Sciatic nerve (tissue), 2 donors: ENCODE measurements at regions not wholly inside any gene's neighbourhood (a gene's known extent, or its start where the extent isn't known, plus 50 kb on each side); places are given as distances from the start of the nearest gene placed in this dataset. TPM values are rescaled to one million over a fixed set of nuclear protein-coding genes. Genes with fewer than 3 reads are reported as not detected.

Experiments used
- ATAC-seq: fragments of 200-7000 bp; cut with Tn5 transposase; one replicate; pipeline ENCODE4 v1.9.1; 2020; ENCODE audit warnings: mild to moderate bottlenecking, moderate library complexity
- DNase-seq: peaks from one replicate; pipeline ENCODE4 v3.0.0-alpha.2; 2020; ENCODE audit warnings: low spot score
- intact Hi-C: fragments of 100-400 bp; cut with DNase I; formaldehyde crosslinking; loops from one replicate; pipeline ENCODE4 v1.14.2; 2022
- microRNA-seq: library from miRNA; unstranded; fragments of <30 nt; microRNA quantifications from one replicate; pipeline ENCODE4 v1.2.0, GENCODE V29; 2020
- donor health status: DM: no; HTN: no; CAD: no.
- donor health status: DM: no; HTN: no; CAD: no.

GRCh38 chr11:43589601-43590250 is 90.8 kb upstream of the HSD17B12 start:
- ATAC-seq (no peak), DNase-seq (no peak)
- intact Hi-C loops: no loop called here

- no peak for DNase-seq
- intact Hi-C loops: no loop called here
- no peak for ATAC-seq
These were observed 79.0 kb upstream of the HSD17B12 start for GRCh38 chr11:43601511-43601910.

GRCh38 chr11:43602670-43603069 is 77.9 kb upstream of the HSD17B12 start:
- intact Hi-C loops: no loop called here
- ATAC-seq: no peak

GRCh38 chr11:43614214-43614613 is 66.3 kb upstream of the HSD17B12 start:
- intact Hi-C loops: no loop called here
- no peak for DNase-seq
- ATAC-seq: no peak

More at GRCh38 chr11:43602670-43603069, 77.9 kb upstream of the HSD17B12 start:
- DNase-seq: no peak

GRCh38 chr11:43619863-43620505 is 60.6 kb upstream of the HSD17B12 start:
- DNase-seq: no peak
- no peak for ATAC-seq
- intact Hi-C loops: no loop called here

- DNase-seq (no peak), ATAC-seq (no peak)
- intact Hi-C loops: no loop called here
These were observed 53.7 kb upstream of the HSD17B12 start for GRCh38 chr11:43626798-43627197.

Small RNAs in the stretch of these regions (microRNA-seq; reads per million reads assigned to microRNA genes)
- gene MIR129-2 (1.8 reads per million), gene MIR670 (not detected)
